ENCODE measurements at regions not wholly inside any gene's neighbourhood (a gene's known extent, or its start where the extent isn't known, plus 50 kb on each side); places are given as distances from the start of the nearest gene placed in this dataset.

DNA sequence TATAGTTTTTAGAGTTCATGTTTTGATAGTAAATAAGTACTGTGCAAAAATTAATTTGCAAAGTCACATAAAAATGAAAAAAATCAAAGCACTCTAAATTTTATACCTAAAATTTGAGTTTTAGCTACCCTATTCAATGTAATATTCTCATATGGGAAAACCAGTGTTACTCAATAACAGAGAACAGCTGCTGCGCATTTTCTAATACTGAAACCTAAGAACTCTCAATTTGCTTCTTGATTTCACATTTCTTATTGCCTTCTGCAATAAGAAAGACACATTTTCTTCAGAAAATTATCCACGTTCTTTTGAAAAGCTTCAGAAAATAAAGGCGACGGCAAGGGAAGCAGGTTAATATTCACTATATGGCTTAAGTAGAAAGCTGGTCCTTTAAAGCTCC, 199.1 kb upstream of the CCDC150 start:
- Histone ChIP-seq H3K9me3 (no peaks in the 10 kb centered on the region), H3K27ac (no peak overlapping the region), H3K27me3 (no peaks in the 10 kb centered on the region), H3K4me1 (no peaks in the 10 kb centered on the region), H3K4me3 (no peak overlapping the region), H3K36me3 (no peaks in the 10 kb centered on the region)
- TF ChIP-seq CTCF (IDR thresholded peaks at IDR 0.05) = no peak
- intact Hi-C loops (cut with DNase I; ENCODE audit: low total_unique reads) = loop anchor here (10.0 kb wide), 1 partner anchor 794 kb away; no protein-coding TSS in a partner anchor
- DNase-seq = no peak

DNA sequence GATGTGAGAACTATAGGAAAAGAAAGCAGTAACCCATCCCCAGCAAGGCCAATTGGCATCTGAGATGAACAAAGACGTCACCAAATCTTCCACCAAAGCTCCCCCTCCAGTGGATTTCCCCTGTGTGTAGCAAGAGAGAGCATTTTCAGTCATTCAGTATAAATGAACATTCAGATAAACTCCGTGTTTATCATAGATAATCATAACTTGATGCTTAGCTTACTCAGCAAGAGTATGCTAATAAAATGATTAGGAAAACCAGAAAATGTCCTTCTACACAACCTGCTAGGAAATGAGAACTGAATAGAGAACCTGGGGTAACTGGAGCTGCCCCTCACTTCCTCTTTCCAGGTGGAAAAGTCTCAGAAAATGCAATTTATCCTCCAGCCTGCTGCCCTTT, 198.0 kb upstream of the CCDC150 start:
- Histone ChIP-seq H3K9me3 (no peaks in the 10 kb centered on the region), H3K4me1 (no peaks in the 10 kb centered on the region), H3K36me3 (no peaks in the 10 kb centered on the region), H3K4me3 (no peak overlapping the region), H3K27me3 (no peaks in the 10 kb centered on the region), H3K27ac (no peak overlapping the region)
- DNase-seq = no peak
- intact Hi-C loops (cut with DNase I; ENCODE audit: low total_unique reads) = loop anchor here (10.0 kb wide), 1 partner anchor 793 kb away; no protein-coding TSS in a partner anchor
- no peak for TF ChIP-seq CTCF (IDR thresholded peaks at IDR 0.05)

GRCh38 chr2:196442211-196442610, 197.3 kb upstream of the CCDC150 start:
- Histone ChIP-seq H3K36me3 (no peaks in the 10 kb centered on the region), H3K4me1 (no peaks in the 10 kb centered on the region), H3K27me3 (no peaks in the 10 kb centered on the region), H3K4me3 (no peak overlapping the region), H3K9me3 (no peaks in the 10 kb centered on the region), H3K27ac (no peak overlapping the region)
- intact Hi-C loops (cut with DNase I; ENCODE audit: low total_unique reads) = loop anchor here (10.0 kb wide), 1 partner anchor 793 kb away; no protein-coding TSS in a partner anchor
- no peak for DNase-seq
- TF ChIP-seq CTCF (IDR thresholded peaks at IDR 0.05) = no peak

DNA sequence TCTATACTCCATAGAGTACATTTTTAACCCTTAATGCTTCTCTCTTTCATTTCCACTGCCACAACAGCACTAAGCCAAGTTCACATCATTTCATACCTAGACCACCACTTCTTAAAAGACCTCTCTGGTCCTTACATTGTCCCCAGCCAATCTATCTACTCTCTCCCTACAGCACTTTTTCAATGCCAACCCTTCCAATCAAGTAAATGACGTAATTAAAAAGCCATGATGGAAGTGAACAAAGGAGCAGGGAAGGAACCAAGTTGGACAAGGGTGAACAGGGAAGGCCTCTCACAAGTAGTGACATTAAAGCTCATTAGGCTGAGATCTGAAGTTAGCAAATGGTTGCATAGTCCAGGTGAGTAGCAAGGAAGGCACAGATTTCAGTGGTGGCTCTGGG, 195.1 kb upstream of the CCDC150 start:
- H3K27ac ChIP-seq = no peak overlapping the region
- H3K4me1 ChIP-seq = no peaks in the 10 kb centered on the region
- TF ChIP-seq CTCF (IDR thresholded peaks at IDR 0.05) = no peak
- DNase-seq = no peak
- no peak overlapping the region for H3K4me3 ChIP-seq
- H3K36me3 ChIP-seq = no peaks in the 10 kb centered on the region
- H3K9me3 ChIP-seq = no peaks in the 10 kb centered on the region
- intact Hi-C loops (cut with DNase I; ENCODE audit: low total_unique reads) = loop anchor here (10.0 kb wide), 1 partner anchor 790 kb away; no protein-coding TSS in a partner anchor
- H3K27me3 ChIP-seq = no peaks in the 10 kb centered on the region

DNA sequence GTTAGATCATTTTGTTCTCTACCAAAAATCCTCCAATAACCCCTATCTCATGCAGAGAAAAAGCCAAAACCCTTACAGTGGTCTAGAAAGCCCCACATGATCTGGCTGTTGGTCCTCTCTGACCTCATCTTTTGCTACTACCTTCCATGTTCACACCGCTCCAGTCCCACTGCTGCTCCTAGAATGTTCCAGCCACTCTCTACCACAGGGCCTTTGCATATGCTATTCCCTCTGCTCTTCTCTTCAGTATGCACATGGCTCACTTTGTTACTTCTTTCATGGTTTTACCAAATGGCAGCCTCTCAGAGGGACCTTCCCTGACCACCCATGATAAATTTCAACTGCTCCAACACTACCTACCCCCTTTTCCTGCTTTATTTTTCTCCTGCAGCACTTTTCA, 193.5 kb upstream of the CCDC150 start:
- no peak for TF ChIP-seq CTCF (IDR thresholded peaks at IDR 0.05)
- no peaks in the 10 kb centered on the region for H3K27me3 ChIP-seq
- H3K4me3 ChIP-seq = no peak overlapping the region
- intact Hi-C loops (cut with DNase I; ENCODE audit: low total_unique reads) = loop anchor here (10.0 kb wide), 1 partner anchor 789 kb away; no protein-coding TSS in a partner anchor
- no peaks in the 10 kb centered on the region for H3K36me3 ChIP-seq
- no peaks in the 10 kb centered on the region for H3K4me1 ChIP-seq
- no peak overlapping the region for H3K27ac ChIP-seq
- no peak for DNase-seq
- no peaks in the 10 kb centered on the region for H3K9me3 ChIP-seq

Data from tibial artery (tissue), 4 donors.